ENCODE measurements at regions not wholly inside any gene's neighbourhood (a gene's known extent, or its start where the extent isn't known, plus 50 kb on each side); places are given as distances from the start of the nearest gene placed in this dataset.

GRCh38 chr10:94123258-94123995, 129.7 kb downstream of the PLCE1 start:
- ChIA-PET POLR2A (interaction anchor here (0.6 kb wide), 1 partner anchor 422 kb away, joined by 3 read pairs; no protein-coding TSS in a partner anchor), CTCF (ENCODE audit: low intra/inter-chr PET ratio, low total read pairs) (no interaction called here)
- in situ Hi-C loops (cut with HindIII; ENCODE audit: extremely low pct_ligation_motif_present, low pct_unique_long_range_greater_than_20kb) = no loop called here
- DNase-seq (ENCODE audit: low spot score) (peak; percentile 93), ATAC-seq (peak; percentile 100), FAIRE-seq (peak; percentile 96)
- H3K4me2 ChIP-seq (ENCODE audit: low read depth, low read length) = peak overlapping the region; percentile 43
- 8% methylated on average over 9 of the region's 9 CpGs for WGBS (ENCODE audit: low lambda C conversion rate)
- no peak overlapping the region for H3K9ac ChIP-seq (ENCODE audit: insufficient read depth, low read depth, low read length)
- H3K4me1 ChIP-seq (ENCODE audit: insufficient read depth, low read length) = peaks cover 36% of the 10 kb centered on the region
- no peak overlapping the region for H2AFZ ChIP-seq (ENCODE audit: low read length)
- no peaks in the 10 kb centered on the region for H3K79me2 ChIP-seq (ENCODE audit: insufficient read depth, low read length)
- H3K27ac ChIP-seq (ENCODE audit: extremely low read length, insufficient read depth, low read length) = peak overlapping the region; percentile 10
- H3K9me3 ChIP-seq (ENCODE audit: low read length) = no peaks in the 10 kb centered on the region
- H3K36me3 ChIP-seq (replicated peaks in 1 of 2; ENCODE audit: control insufficient read depth in 1 of 2, insufficient read depth in 2 of 2, low read length in 2 of 2) = no peaks in the 10 kb centered on the region
- no peak overlapping the region; a peak in 1 of 6 replicates for H3K4me3 ChIP-seq (replicated peaks in 1 of 3; ENCODE audit: insufficient read depth in 1 of 3, low read depth in 2 of 3, low read length in 3 of 3)
- no peaks in the 10 kb centered on the region for H4K20me1 ChIP-seq (ENCODE audit: insufficient read depth, low read length)
- H3K27me3 ChIP-seq (ENCODE audit: control insufficient read depth in 1 of 2, insufficient read depth in 2 of 2, low read length in 2 of 2) = no peaks in the 10 kb centered on the region
- intact Hi-C loops (cut with micrococcal nuclease; ENCODE audit: unreplicated experiment) = no loop called here
- BruUV-seq (replicated peaks) = no TSS peak
- TF ChIP-seq HHEX (CRISPR knock-in tag; IDR thresholded peaks at IDR 0.05) (no peak), GATAD2A (CRISPR knock-in tag; IDR thresholded peaks at IDR 0.05) (peak; percentile 45; the same call in 1 of the 2 replicates), ZEB1 (IDR thresholded peaks at IDR 0.05; ENCODE audit: insufficient replicate concordance, low read depth) (peak; percentile 34), ARID3A (IDR thresholded peaks at IDR 0.05; ENCODE audit: low read depth, low read length) (peak; percentile 51; the same call in 1 of the 2 replicates), FOXA3 (CRISPR knock-in tag; IDR thresholded peaks at IDR 0.05) (peak; percentile 8; the same call in 1 of the 2 replicates), ARID5B (CRISPR knock-in tag; IDR thresholded peaks at IDR 0.05) (peak; percentile 76), HNF4A (CRISPR knock-in tag; IDR thresholded peaks at IDR 0.05) (peak; percentile 7; the same call in 1 of the 2 replicates), SP140L (CRISPR knock-in tag; IDR thresholded peaks at IDR 0.05; ENCODE audit: borderline replicate concordance) (no peak), ZBTB37 (CRISPR knock-in tag; IDR thresholded peaks at IDR 0.05) (peak; percentile 33; the same call in 1 of the 2 replicates), ZNF687 (CRISPR knock-in tag; IDR thresholded peaks at IDR 0.05) (no peak)
